ENCODE measurements at regions not wholly inside any gene's neighbourhood (a gene's known extent, or its start where the extent isn't known, plus 50 kb on each side); places are given as distances from the start of the nearest gene placed in this dataset.
"Not testable (repeated sequence)": the region's sequence is repeated elsewhere in the genome, so short reads cannot be mapped to it uniquely, and the experiment has no call there.

DNA sequence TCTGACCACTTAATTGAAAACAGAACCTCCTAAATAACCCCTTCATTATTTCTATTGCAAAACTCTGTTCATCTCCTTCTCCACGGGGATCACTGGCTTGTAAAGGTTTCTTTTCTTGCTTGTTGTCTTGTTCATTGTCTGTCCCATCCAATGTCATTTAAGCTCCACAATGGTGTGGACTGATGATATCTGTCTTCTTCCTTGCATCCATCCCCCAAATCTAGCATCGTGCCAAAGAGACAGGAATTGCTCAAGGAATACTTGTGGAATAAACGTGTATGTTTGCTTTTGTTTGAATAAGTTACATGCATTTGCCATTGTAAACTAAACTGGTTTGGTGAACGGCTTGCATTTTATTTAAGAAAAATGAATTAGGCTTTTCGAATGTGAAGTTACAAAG, 306.8 kb upstream of the POM121L12 start:
- H3K4me1 Mint-ChIP-seq (ENCODE audit: low read depth); H3K27me3 Mint-ChIP-seq; H3K4me3 Mint-ChIP-seq; H3K36me3 Mint-ChIP-seq (ENCODE audit: low read depth); intact Hi-C loops (cut with micrococcal nuclease); H3K27ac Mint-ChIP-seq: not testable (repeated sequence)
- H3K9me3 Mint-ChIP-seq: peaks cover 37% of the 10 kb centered on the region

DNA sequence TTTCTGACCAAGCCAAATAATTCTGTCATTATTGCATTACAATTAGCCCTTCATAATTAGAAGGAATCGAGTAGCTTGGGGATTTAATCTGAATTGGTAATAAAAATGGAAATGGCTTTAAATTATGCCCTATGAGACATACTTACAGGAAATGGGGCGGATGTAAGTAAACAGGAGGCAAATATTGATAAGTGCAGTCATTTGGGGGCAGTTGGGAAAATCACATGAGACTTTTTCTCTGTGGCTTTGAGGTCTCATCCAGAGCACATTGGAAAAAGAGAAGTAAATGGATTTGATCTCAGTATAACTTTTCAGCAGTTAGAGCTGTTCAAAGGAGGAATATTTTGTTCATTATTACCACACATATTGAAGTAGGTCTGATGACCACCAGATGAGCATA, 307.8 kb upstream of the POM121L12 start:
- intact Hi-C loops (cut with micrococcal nuclease): no loop called here
- Mint-ChIP-seq H3K27ac (no peak overlapping the region), H3K36me3 (ENCODE audit: low read depth) (no peaks in the 10 kb centered on the region), H3K4me1 (ENCODE audit: low read depth) (no peaks in the 10 kb centered on the region), H3K4me3 (no peak overlapping the region), H3K27me3 (no peaks in the 10 kb centered on the region), H3K9me3 (peaks cover 46% of the 10 kb centered on the region)

DNA sequence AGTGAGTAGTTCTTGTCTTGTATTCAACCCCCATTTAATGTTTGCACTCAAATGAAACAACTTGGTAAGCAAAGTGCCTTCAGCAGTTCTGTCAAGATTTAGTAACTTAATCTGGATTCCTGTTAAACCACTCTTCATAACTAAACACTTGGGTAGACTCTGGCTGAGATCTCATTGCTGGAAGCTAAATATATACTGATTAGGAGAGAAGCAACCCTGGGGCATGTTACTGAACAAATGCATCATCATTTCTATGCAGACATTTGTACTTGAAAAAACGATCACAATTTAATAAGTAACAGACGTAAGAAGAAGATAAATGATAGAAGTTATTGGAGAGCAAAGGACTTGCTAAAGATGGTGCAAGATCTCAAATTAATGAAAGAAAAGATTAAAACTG, 308.4 kb upstream of the POM121L12 start:
- Mint-ChIP-seq H3K4me3 (no peak overlapping the region), H3K9me3 (peaks cover 43% of the 10 kb centered on the region), H3K27ac (no peak overlapping the region), H3K27me3 (no peaks in the 10 kb centered on the region), H3K36me3 (ENCODE audit: low read depth) (no peaks in the 10 kb centered on the region), H3K4me1 (ENCODE audit: low read depth) (no peaks in the 10 kb centered on the region)
- intact Hi-C loops (cut with micrococcal nuclease): no loop called here

DNA sequence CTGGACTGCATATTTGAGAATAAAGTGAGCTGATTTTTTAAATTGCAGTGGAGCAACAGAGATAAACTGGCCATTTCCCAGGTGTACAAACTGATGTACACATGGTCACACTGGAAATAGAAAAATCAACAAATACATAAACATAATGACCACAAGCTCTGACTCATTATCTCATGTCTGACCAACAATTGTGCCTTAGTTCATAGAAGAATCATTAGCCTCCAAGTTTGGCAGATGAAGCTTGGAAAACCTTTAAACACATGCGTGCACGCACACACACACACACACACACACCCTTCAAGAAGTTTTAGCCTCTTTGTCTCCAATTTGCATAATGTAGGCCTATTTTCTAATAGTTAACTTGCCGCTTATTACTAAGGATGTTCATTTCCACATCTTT, 308.9 kb upstream of the POM121L12 start:
- intact Hi-C loops (cut with micrococcal nuclease): no loop called here
- Mint-ChIP-seq H3K4me3 (no peak overlapping the region), H3K4me1 (ENCODE audit: low read depth) (no peaks in the 10 kb centered on the region), H3K27me3 (no peaks in the 10 kb centered on the region), H3K9me3 (peaks cover 38% of the 10 kb centered on the region), H3K27ac (no peak overlapping the region), H3K36me3 (ENCODE audit: low read depth) (no peaks in the 10 kb centered on the region)

DNA sequence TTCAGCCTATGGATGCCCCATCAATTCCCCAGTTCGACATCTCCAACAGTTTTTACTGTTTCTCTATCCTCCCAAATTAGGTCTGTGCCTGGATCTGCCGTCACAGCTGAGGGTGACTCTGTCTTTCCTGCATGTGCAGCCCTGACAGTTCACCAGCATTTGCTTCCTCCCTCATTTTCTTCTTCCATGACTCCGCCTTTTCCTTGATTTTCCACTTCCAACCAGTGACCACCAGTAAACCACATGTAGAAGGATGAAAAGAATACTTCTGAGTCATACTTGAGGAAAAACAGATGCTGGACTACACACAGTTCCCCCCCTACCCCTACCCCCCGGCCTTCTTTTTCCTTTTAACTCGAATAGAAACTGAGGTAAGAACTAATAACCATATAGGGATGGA, 311.8 kb upstream of the POM121L12 start:
- H3K9me3 Mint-ChIP-seq: peaks cover 23% of the 10 kb centered on the region
- no peaks in the 10 kb centered on the region for H3K4me1 Mint-ChIP-seq (ENCODE audit: low read depth)
- H3K27ac Mint-ChIP-seq: no peak overlapping the region
- H3K36me3 Mint-ChIP-seq (ENCODE audit: low read depth): no peaks in the 10 kb centered on the region
- intact Hi-C loops (cut with micrococcal nuclease): no loop called here
- no peaks in the 10 kb centered on the region for H3K27me3 Mint-ChIP-seq
- H3K4me3 Mint-ChIP-seq: no peak overlapping the region

DNA sequence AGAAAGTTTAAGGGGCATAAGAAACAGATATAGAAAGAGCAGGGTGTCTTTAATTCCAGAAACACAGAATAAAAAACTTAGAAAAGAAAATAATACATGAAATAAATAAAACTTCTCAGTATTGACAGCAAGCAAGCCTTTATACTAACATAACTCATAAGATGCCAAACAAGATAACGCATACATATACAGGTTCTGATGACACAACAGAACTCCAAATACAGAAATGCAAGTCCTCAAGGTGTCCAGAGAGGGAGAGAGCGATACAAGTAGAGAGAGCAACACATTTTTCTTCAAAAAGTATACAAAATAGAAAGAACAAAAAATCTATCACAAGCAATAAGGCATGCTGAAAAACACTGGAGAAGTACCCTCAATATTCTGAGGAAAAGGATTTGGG, 314.6 kb upstream of the POM121L12 start:
- H3K9me3 Mint-ChIP-seq: peaks cover 26% of the 10 kb centered on the region
- intact Hi-C loops (cut with micrococcal nuclease): no loop called here
- no peaks in the 10 kb centered on the region for H3K36me3 Mint-ChIP-seq (ENCODE audit: low read depth)
- no peak overlapping the region for H3K4me3 Mint-ChIP-seq
- no peak overlapping the region for H3K27ac Mint-ChIP-seq
- H3K4me1 Mint-ChIP-seq (ENCODE audit: low read depth): no peaks in the 10 kb centered on the region
- H3K27me3 Mint-ChIP-seq: no peaks in the 10 kb centered on the region

DNA sequence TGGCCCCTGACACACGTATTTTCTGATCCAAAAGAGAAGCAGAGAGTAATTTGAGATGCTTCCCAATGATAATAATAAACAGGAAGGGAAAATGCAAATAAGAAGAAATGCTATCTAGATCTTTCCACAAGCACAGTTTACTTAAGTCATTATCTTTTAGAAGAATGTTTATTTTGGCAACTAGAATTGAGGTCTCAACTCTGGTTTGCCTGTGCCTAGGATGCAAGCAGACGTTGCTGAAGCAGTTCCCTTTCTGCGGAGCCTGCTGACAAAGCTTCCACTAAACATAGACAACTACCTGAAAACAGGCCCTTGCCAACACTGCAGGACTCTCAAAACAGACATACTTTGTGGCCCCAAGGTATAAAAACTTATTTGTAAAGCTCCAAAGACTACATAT, 315.8 kb upstream of the POM121L12 start:
- H3K27ac Mint-ChIP-seq: no peak overlapping the region
- H3K27me3 Mint-ChIP-seq: no peaks in the 10 kb centered on the region
- peaks cover 34% of the 10 kb centered on the region for H3K9me3 Mint-ChIP-seq
- no peak overlapping the region for H3K4me3 Mint-ChIP-seq
- H3K36me3 Mint-ChIP-seq (ENCODE audit: low read depth): no peaks in the 10 kb centered on the region
- no peaks in the 10 kb centered on the region for H3K4me1 Mint-ChIP-seq (ENCODE audit: low read depth)
- intact Hi-C loops (cut with micrococcal nuclease): no loop called here

DNA sequence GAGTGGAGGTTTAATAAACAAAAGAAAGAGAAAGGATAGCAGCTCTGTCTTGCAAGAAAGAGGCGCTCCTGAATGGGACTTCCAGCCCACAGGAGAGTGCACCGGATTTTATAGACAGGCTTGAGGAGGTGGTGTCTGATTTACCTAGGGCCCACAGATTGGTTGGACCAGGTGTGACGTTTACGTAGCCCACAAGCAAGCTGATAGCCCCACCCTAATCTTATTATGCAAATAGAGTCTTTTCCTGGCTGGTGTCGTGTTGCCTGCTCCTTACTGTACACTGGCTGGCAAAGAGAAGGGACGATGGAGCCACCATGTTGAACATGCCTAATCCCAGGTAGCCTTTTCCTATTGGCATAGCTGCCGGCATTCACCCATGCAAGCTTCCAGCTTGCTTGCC, 319.7 kb upstream of the POM121L12 start:
- Mint-ChIP-seq H3K27ac (no peak overlapping the region), H3K36me3 (ENCODE audit: low read depth) (no peaks in the 10 kb centered on the region), H3K4me1 (ENCODE audit: low read depth) (no peaks in the 10 kb centered on the region), H3K27me3 (no peaks in the 10 kb centered on the region), H3K9me3 (peaks cover 52% of the 10 kb centered on the region), H3K4me3 (no peak overlapping the region)
- intact Hi-C loops (cut with micrococcal nuclease): no loop called here

DNA sequence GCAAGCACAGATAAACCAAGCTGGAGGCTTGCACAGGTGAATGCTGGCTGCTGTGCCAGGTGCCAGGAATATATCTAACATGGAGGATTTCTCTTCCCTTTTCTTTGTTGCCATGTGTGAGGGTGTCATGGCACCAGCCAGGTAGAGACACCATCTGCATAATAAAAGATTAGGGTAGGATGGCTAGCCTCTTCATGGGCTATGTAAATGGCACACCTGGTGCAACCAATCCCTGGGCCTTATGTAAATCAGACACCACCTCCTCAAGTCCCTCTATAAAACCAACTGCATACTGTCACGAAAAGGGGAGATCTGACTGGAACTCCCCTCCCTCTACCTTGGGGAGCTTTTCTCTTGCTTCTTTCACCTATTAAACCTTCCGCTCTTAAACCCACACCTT, 322.5 kb upstream of the POM121L12 start:
- no peaks in the 10 kb centered on the region for H3K27me3 Mint-ChIP-seq
- peaks cover 55% of the 10 kb centered on the region for H3K9me3 Mint-ChIP-seq
- intact Hi-C loops (cut with micrococcal nuclease): no loop called here
- no peaks in the 10 kb centered on the region for H3K36me3 Mint-ChIP-seq (ENCODE audit: low read depth)
- no peak overlapping the region for H3K27ac Mint-ChIP-seq
- H3K4me1 Mint-ChIP-seq (ENCODE audit: low read depth): no peaks in the 10 kb centered on the region
- no peak overlapping the region for H3K4me3 Mint-ChIP-seq

DNA sequence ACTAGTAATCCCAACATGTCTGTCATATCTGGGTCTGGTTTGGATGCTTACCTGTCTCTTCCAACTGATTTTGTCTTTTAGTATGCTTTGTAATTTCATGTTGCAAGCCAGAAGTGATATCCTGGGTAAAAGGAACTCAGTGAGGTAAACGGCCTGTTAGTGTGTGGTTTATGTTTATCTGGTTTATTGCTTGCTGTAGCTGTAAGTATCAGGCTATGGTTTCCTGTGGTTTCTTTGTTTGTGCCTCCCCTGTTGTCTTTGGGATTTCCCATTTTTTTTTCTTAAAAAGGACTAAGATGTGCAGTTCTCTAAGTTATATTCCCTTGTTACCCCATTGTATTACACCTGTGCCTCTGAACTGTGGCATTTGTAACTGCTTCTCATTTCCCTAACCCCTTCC, 323.5 kb upstream of the POM121L12 start:
- no peak overlapping the region for H3K4me3 Mint-ChIP-seq
- H3K36me3 Mint-ChIP-seq (ENCODE audit: low read depth): no peaks in the 10 kb centered on the region
- H3K9me3 Mint-ChIP-seq: peaks cover 55% of the 10 kb centered on the region
- no peak overlapping the region for H3K27ac Mint-ChIP-seq
- H3K4me1 Mint-ChIP-seq (ENCODE audit: low read depth): no peaks in the 10 kb centered on the region
- intact Hi-C loops (cut with micrococcal nuclease): no loop called here
- H3K27me3 Mint-ChIP-seq: no peaks in the 10 kb centered on the region

DNA sequence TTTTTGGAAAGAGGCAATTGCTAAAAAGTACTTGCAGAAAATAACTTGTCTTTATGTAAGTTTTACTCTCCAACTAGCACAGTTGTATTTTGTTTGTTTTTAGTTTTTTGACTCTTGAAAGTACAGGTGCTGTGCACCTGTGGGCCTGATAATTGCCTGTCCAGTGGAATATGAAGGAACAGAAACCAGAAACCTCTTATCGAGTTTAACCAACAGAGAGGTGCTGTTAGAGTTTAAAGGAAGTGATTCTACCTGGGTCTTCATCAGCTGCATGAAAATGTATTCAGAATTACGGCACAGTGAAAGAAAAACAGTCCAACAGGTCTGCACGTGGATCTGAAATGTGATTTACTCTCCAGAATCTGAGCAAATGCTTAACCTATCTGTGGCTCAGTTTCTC, 326.6 kb upstream of the POM121L12 start:
- peaks cover 32% of the 10 kb centered on the region for H3K9me3 Mint-ChIP-seq
- no peak overlapping the region for H3K4me3 Mint-ChIP-seq
- no peaks in the 10 kb centered on the region for H3K36me3 Mint-ChIP-seq (ENCODE audit: low read depth)
- H3K27me3 Mint-ChIP-seq: no peaks in the 10 kb centered on the region
- H3K4me1 Mint-ChIP-seq (ENCODE audit: low read depth): no peaks in the 10 kb centered on the region
- intact Hi-C loops (cut with micrococcal nuclease): no loop called here
- H3K27ac Mint-ChIP-seq: no peak overlapping the region

DNA sequence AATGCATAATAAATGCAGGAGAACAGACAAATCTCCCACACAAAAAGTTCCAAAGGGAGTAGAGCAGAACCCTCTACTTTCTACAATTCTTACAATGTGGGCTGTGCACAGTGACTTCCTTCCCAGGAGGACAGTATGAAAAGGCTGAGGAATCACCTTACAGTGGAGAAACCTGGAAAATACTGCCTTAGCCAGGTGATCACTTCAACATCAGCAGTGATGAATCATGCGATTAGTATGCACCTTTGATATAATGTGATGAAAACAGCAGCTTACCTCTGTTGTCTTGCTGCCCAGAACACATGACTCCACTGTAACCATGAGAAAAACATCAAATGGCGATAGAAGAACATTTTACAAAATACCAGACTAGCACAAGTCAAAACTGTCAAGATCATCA, 329.7 kb upstream of the POM121L12 start:
- peaks cover 15% of the 10 kb centered on the region for H3K9me3 Mint-ChIP-seq
- no peaks in the 10 kb centered on the region for H3K4me1 Mint-ChIP-seq (ENCODE audit: low read depth)
- H3K36me3 Mint-ChIP-seq (ENCODE audit: low read depth): no peaks in the 10 kb centered on the region
- no peak overlapping the region for H3K4me3 Mint-ChIP-seq
- intact Hi-C loops (cut with micrococcal nuclease): no loop called here
- no peak overlapping the region for H3K27ac Mint-ChIP-seq
- H3K27me3 Mint-ChIP-seq: no peaks in the 10 kb centered on the region

DNA sequence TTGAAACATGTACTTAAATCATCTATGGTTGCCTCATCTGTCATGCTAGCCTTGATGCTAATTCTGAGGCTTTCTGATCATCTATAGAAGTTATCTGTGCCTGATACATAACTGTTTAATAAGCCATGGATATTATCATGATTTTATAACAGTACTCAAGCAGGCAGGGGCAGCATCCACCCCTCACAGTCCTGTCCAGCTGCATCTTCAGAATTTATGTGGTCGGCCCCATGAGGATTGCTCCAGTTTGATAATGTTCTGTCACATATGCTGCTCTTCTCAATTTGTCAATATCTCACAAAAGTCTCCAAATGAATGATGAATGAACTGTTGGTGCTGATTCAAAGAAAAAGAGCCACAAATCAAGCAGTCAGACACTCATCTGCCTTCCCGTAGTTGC, 335.1 kb upstream of the POM121L12 start:
- H3K4me1 Mint-ChIP-seq (ENCODE audit: low read depth): no peaks in the 10 kb centered on the region
- no peaks in the 10 kb centered on the region for H3K36me3 Mint-ChIP-seq (ENCODE audit: low read depth)
- H3K27ac Mint-ChIP-seq: no peak overlapping the region
- intact Hi-C loops (cut with micrococcal nuclease): no loop called here
- peaks cover 22% of the 10 kb centered on the region for H3K9me3 Mint-ChIP-seq
- H3K27me3 Mint-ChIP-seq: no peaks in the 10 kb centered on the region
- H3K4me3 Mint-ChIP-seq: no peak overlapping the region

DNA sequence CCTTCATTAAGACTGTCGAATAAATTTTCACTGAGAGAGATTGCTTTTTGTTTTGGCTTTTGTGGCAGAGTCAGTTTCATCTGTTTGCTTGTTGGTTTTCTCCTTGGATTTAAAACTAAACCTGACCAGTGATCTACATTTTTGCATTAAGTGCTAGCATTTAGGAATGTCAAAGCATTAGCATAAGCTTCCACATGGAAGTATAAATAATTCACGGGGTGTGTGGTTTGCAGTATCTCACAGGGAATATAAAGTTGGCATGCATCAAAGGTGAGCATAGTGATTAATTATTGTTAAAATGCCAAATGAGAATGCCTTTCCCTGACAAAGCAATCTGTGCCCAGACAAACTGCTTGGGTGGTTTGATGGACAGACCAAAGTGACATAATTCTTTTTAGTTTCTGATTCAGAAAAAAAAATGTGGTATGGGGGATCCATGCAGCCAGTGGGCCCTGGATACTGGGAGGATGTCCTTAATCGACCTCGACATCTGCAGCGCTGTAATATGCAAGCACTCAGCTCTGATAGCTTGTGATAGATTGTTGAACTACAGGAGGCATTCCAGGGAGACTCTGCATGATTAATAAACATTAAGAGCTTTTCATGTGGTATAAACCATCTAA, 339.3 kb upstream of the POM121L12 start:
- H3K4me1 Mint-ChIP-seq (ENCODE audit: low read depth): no peaks in the 10 kb centered on the region
- peaks cover 27% of the 10 kb centered on the region for H3K9me3 Mint-ChIP-seq
- no peaks in the 10 kb centered on the region for H3K27me3 Mint-ChIP-seq
- H3K4me3 Mint-ChIP-seq: no peak overlapping the region
- H3K36me3 Mint-ChIP-seq (ENCODE audit: low read depth): no peaks in the 10 kb centered on the region
- H3K27ac Mint-ChIP-seq: no peak overlapping the region
- intact Hi-C loops (cut with micrococcal nuclease): no loop called here

DNA sequence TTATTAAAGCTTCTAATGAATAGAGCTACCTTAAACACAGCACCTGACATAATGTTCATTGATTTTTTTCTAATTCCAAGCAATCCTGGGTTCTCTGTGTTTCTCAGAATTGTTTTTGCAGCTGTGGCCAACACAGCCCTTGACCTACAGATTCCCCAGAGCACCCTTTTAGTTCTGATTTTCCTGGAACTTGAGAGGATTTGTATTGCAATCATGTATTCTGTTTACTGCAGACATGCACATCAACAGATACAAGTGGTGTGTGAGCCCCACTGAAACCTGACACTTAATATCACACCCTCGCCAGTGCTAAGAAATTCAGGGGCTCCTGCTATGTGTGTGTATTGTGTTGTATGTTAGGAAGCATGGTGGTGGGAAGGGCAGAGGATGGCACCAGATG, 344.2 kb upstream of the POM121L12 start:
- no peaks in the 10 kb centered on the region for H3K36me3 Mint-ChIP-seq (ENCODE audit: low read depth)
- intact Hi-C loops (cut with micrococcal nuclease): no loop called here
- H3K27ac Mint-ChIP-seq: no peak overlapping the region
- no peaks in the 10 kb centered on the region for H3K27me3 Mint-ChIP-seq
- no peak overlapping the region for H3K4me3 Mint-ChIP-seq
- peaks cover 37% of the 10 kb centered on the region for H3K9me3 Mint-ChIP-seq
- no peaks in the 10 kb centered on the region for H3K4me1 Mint-ChIP-seq (ENCODE audit: low read depth)

Measured in dendritic cell treated with granulocyte-macrophage colony-stimulating factor and Interleukin-4, amounts not matched to agents 40 ng/mL and 50 ng/mL, for 4 days (primary cell).